ENCODE measurements at regions not wholly inside any gene's neighbourhood (a gene's known extent, or its start where the extent isn't known, plus 50 kb on each side); places are given as distances from the start of the nearest gene placed in this dataset.
"Not testable (repeated sequence)": the region's sequence is repeated elsewhere in the genome, so short reads cannot be mapped to it uniquely, and the experiment has no call there.

DNA sequence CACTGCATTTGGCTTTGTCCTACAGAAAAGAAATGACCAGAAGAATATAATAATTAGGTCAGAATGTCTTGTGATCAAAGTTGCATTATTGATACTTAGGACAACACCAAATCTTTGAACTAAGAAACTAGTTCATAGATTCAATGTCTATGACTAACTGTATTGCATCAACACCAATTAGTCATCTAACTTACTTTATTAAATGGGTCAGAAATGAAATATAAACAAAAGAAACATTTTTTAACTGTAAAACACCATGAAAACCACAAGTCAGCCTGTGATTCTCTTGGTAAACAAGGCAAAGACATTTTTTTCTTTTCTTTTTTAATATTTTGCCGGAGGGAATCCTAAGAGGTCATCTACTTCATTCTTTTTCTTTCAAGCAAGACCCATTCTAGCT, 114.1 kb upstream of the HDDC2 start:
- DNase-seq (ENCODE audit: low read depth): no peak
- no peak overlapping the region for H3K4me3 ChIP-seq (ENCODE audit: low read depth, low read length)

DNA sequence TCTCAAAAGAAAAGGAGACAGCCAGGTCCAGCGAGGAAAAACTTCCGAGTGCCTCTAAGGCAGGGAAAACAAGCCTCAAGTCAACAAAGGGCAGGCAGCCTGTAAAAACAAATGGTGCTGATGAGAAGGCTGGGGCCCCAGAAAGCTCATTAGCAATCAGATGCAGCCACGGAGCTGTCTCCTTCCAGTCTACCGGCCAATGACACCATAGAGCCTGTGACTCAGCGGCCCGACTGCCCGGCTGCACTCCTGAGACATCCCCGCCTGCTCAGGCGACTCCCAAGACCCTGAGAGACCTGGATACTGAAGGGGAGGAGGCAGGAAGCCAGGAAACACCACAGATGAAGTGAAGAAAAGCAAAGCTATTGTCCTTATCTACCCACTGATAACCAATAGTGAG, 120.1 kb upstream of the HDDC2 start:
- no peak overlapping the region for H3K4me3 ChIP-seq (ENCODE audit: low read depth, low read length)
- no peak for DNase-seq (ENCODE audit: low read depth)

DNA sequence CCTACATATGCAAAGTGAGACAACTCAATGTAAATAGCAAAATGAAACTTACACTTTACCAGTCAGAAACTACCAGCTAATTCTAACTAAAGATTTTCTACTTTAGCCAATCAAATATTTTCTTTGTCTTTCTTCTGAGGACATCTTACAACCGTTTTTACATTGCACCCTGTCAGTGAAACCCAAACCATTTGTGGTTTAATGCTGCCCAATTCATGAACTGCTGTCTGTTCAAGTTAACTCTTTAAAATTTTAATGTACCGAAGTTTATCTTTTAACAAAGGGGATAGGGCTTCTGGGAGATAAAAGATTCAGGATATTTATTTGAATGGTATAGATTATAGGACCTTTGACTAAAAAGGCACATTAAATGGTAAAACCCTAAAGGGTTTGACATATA, 121.3 kb upstream of the HDDC2 start:
- DNase-seq (ENCODE audit: low read depth): no peak
- no peak overlapping the region for H3K4me3 ChIP-seq (ENCODE audit: low read depth, low read length)

DNA sequence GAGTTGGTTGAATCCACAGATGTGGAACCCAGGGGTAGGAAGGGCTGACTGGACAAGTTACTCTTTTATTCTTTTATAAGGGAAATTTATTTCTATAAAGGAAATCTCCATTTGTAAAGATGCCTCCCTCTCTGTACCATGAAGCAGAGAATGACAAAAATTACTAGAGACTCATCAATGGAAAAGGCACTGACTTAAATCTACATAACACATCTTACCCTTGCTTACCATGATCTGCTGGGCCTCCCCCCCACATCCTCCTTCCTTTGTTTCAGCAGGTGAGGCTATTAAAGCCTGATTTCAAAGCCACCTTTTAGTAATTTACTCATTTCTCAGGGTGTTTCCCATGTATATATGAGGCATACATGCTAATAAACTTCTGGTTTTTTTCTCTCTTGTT, 130.2 kb upstream of the HDDC2 start:
- DNase-seq (ENCODE audit: low read depth): no peak
- H3K4me3 ChIP-seq (ENCODE audit: low read depth, low read length): no peak overlapping the region

DNA sequence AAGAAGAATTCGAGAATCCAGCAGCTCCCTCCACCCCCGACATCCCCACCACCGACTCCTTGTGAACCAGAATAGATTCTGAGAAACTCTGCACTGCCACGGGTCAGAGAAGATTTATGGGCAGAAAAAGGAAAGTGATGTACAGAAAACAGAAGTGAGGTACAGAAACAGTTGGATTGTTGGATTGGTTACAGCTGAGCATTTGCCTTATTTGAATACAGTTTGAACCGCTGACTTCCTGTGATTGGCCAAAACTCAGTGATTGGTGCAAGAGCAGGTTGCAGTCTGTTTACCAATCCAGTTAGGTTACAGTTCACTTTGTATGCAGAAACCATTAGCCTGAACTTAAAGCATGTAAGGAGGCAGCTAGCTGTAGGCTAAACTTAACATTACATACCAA, 131.2 kb upstream of the HDDC2 start:
- DNase-seq (ENCODE audit: low read depth): no peak

DNA sequence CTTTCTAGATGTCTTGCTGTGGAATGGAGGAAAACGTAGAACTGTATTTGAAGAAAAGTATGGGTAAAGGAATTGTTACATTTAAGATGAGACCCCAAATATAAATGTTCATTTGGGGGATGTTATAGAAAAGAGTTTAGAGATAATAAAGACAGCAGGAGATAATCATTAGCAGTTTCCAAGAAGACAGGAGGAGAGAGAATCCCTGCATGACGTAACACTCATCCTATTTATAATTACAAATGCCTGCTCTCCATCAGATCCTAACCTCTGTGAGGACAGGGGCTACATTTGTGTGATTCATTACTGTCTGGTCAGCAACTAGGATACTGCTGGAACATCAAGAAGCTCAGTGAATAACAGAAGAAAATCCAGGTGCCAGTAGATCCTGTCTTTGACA, 133.0 kb upstream of the HDDC2 start:
- no peak for DNase-seq (ENCODE audit: low read depth)
- no peak overlapping the region for H3K4me3 ChIP-seq (ENCODE audit: low read depth, low read length)

More for the DNA sequence above, 131.2 kb upstream of the HDDC2 start:
- H3K4me3 ChIP-seq (ENCODE audit: low read depth, low read length): no peak overlapping the region

DNA sequence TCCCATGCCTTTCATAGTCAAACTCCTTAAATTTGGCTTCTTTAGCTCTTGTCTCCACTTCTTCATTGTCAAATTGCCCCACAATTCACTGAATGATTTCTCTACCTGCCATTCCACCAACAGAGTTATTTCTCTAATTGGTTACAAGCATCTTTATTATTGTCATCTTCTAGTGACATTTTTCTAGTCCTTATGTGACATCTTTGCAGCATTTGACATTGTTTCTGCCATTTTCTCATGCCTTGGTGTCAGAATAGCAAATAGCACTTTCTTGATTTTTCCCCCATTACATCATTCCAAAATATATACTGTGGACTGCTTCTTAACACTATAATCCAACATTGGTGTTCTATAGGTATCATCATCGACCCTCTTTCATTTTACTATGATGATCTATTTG, 137.7 kb upstream of the HDDC2 start:
- no peak overlapping the region for H3K4me3 ChIP-seq (ENCODE audit: low read depth, low read length)
- DNase-seq (ENCODE audit: low read depth): no peak

DNA sequence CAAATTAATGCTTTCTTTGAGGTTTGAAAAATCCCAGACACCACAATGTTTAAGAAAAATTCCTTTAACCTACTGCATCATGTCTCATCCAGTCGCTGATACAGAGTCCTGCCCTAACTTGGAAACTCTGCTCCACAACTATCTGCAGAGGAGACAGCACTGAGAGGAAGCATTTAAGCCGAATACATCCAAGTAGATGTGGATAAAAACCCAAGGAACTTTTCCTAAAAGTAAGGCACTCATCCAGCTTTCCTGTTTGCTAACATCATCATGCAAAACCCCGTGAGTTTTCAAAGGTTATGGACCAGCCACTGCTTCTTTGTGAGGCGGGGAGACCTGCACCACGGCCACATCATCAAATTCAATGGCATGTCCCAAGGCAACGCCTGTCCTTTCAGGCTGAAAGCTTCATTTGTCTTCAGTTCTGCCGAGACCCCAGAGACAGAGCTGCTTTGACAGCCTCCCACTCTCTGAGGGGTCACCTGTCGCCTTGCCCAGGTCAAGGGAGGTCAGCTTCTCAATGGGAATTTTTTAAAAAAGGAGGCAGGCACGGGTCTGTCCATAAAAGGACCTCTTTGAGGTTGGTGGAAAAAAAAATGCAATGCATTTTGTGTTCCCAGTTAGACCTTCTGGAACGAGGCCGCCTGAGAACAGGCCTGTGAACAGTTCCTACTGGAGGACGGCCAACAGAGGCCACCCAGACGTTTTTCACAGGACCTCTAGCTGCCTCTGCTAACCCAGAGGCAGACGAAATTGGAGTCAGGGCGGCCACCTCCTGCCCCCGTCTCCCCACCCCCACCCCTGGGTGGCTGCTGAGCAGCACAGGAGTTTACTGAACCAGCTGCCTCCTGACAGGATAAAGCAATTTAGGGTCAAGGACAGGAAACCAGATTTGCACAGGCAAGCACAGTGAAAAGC, 142.5 kb upstream of the HDDC2 start:
- H3K4me3 ChIP-seq (ENCODE audit: low read depth, low read length): no peak overlapping the region
- DNase-seq (ENCODE audit: low read depth): no peak

DNA sequence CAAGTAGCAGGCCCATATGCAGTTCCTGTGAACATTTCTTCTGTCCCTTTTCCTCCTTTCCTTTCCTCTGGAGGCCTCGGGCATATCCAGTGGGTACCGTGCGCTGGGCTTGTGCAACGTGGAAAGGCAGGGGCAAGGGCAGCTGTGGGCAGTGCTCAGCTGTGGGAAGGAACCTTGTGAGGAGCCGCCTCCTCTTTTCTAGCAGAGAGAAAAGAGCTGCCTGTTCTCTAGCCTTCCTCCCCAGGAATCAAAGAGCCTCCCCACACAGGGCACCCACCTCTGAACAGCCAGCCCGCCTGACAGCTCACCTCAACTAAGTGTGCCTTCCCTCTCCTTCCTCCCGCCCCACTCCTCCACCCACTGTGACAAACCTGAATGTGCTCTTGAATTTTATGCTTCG, 143.3 kb upstream of the HDDC2 start:
- no peak overlapping the region for H3K4me3 ChIP-seq (ENCODE audit: low read depth, low read length)
- DNase-seq (ENCODE audit: low read depth): no peak

DNA sequence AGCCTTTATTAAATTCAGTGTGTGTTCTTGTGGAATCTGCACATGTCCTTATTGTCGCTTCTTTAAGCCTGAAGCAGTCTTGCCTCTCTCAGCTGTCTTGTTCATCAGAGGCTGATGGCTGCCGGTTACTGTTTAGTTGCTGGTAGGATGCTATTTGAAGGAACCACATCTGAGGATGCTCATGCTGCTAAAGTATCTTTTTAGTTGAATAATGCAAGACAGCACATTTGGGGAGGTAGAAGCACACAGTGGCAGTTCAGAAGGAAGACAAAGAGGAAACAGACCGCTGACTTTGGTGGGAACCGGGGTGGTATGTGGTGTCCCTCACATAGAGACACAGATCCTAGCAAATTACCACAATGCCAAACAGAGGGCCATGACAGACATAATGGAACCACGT, 144.2 kb upstream of the HDDC2 start:
- no peak for DNase-seq (ENCODE audit: low read depth)
- H3K4me3 ChIP-seq (ENCODE audit: low read depth, low read length): no peak overlapping the region

DNA sequence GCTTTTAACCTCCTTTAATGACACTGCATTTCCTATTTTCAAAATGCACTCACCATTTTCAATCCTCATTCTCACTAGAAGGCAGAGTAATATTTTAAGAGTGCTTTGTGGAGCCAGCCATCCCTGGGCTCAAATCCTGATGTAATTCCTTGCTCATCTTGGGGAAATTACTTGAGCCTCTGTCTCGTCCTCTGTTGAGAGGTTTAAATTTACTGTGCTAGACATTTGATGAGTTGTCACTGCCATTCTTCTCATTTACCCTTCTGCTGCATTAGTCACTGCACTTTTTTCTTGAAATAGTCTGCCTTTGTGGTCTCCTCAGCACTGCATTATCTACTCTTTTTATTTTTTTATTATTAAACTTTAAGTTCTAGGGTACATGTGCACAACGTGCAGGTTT, 150.0 kb upstream of the HDDC2 start:
- H3K4me3 ChIP-seq (ENCODE audit: low read depth, low read length): no peak overlapping the region
- DNase-seq (ENCODE audit: low read depth): no peak

DNA sequence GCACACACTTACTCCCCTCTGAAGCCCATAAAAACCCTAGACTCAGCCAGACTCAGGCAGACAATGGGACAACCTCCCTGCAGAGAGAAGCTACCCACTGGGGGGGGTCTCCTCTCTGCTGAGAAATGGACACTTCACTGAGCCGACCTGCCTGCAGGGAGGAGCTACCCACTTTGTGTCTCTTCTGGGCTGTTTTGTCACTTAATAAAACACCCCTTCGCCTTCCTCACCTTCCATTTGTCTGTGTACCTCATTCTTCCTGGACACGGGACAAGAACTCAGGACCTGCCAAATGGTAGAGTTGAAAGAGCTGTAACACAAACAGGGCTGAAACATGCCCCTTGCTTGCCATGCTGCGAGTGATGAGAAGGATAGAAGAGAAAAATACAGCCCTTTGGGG, 151.7 kb upstream of the HDDC2 start:
- no peak for DNase-seq (ENCODE audit: low read depth)
- no peak overlapping the region for H3K4me3 ChIP-seq (ENCODE audit: low read depth, low read length)

DNA sequence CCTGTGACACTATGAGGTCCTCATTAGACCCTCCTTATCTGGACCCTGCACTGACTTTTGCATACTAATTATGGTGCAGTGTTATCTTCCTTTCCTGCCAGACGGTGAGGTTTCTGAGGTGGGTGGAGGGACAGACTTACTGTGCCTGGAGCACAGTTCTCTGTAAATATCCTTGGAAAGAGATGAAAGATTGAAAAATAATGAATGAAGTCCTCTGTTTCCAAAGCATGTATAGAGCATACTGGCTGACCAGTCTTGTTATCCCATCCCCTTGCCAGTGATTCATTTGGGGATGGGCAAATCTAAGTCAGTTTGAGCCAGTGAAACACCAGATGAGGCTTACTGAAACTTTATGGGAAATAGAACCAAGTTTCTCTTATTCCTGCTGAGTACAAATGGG, 152.6 kb upstream of the HDDC2 start:
- no peak overlapping the region for H3K4me3 ChIP-seq (ENCODE audit: low read depth, low read length)
- no peak for DNase-seq (ENCODE audit: low read depth)

DNA sequence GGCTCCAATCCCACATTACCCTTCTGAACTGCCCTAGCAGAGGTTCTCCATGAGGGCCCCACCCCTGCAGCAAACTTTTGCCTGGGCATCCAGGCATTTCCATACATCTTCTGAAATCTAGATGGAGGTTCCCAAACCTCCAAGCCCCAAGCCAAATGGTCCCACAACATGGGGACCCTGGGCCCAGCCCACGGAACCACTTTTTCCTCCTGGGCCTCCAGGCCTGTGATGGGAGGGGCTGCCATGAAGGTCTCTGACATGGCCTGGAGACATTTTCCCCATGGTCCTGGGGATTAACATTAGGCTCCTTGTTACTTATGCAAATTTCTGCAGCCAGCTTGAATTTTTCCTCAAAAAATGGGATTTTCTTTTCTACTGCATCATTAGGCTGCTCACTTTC, 156.7 kb upstream of the HDDC2 start:
- H3K4me3 ChIP-seq (ENCODE audit: low read depth, low read length); DNase-seq (ENCODE audit: low read depth): not testable (repeated sequence)

DNA sequence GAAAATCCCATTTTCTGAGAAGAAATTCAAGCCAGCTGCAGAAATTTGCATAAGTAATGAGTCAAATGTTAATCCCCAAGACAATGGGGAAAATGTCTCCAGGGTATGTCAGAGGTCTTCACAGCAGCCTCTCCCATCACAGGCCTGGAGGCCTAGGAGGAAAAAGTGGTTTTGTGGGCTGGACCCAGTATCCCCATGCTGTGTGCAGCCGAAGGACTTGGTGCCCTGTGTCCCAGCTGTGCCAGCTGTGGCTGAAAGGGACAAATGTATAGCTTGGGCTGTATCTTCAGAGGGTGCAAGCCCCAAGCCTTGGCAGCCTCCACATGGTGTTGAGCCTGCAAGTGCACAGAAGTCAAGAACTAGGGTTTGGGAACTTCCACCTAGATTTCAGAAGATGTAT, 163.6 kb upstream of the HDDC2 start:
- DNase-seq (ENCODE audit: low read depth); H3K4me3 ChIP-seq (ENCODE audit: low read depth, low read length): not testable (repeated sequence)

DNA sequence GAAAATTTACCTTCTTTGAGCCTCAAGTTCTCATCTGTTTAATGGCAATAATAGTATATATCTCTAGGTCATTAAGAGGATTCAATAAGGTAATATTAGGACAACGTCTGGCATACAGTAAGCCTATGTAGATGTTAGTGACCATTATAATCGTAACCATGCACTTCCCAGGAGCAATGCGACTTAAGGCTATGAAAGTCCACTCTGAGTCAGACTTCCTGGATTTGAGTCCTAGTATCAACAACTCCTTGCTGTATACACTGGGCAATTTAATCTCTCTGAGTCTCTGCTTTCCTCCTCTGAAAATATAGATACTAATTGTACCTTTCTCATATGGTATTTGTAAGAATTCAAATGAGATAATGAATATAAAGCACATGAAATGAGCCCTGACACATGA, 168.1 kb upstream of the HDDC2 start:
- H3K4me3 ChIP-seq (ENCODE audit: low read depth, low read length): no peak overlapping the region
- no peak for DNase-seq (ENCODE audit: low read depth)

DNA sequence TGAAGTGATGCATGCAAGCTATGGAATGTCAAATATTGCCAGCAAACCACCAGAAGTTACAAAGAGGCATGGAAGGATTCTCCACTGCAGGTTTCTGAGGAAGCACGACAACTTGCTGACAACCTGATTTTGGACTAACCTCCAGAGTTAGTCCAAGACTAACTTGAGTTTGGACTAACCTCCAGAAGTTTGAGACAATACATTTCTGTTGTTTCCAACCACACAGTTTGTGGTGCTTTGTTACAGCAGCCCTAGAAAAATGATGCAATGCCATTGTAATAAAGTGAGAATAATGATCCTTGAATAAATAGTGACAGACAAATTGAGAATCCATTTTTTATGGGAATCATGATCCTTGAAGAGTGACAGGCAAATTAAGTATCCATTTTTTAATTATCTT, 169.9 kb upstream of the HDDC2 start:
- no peak overlapping the region for H3K4me3 ChIP-seq (ENCODE audit: low read depth, low read length)
- no peak for DNase-seq (ENCODE audit: low read depth)

DNA sequence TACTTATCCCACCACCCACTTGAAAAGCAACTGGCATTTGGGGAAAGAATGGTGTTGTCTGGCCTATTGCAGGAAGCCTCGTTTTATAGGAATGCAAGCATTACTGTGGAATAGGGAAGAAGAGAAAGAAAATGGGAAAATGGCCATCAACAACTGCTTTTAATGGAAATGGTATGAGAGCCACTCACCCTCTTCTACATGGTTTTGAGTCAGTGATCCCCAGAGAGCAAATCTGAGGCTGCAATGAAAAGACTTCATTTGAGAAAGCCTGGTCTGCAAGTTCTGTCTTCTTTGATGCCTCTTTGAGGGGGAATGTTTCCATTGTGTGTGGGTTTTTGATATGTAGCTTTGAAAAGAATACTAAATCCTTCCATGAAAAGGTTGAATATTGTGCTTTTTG, 172.3 kb upstream of the HDDC2 start:
- no peak for DNase-seq (ENCODE audit: low read depth)

DNA sequence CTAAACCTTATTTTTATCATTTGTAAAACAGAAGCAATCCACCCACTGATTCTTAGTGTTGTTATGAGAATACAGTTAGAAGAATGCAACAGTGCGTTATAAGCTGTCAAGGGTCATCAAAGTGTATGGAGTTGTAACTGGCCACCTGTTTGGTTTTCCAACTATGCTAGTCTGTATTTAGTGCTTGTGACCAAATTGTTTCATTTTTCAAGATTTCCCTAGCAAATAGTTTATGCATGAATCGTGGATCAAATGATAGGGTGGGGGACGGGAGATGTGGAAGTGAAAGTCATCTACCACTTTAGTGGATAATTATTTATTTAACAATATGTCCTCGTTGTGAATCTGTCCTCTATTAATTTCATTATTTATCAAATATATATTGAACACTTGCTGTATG, 175.4 kb upstream of the HDDC2 start:
- no peak for DNase-seq (ENCODE audit: low read depth)
- H3K4me3 ChIP-seq (ENCODE audit: low read depth, low read length): no peak overlapping the region

More for the DNA sequence above, 172.3 kb upstream of the HDDC2 start:
- H3K4me3 ChIP-seq (ENCODE audit: low read depth, low read length): no peak overlapping the region

DNA sequence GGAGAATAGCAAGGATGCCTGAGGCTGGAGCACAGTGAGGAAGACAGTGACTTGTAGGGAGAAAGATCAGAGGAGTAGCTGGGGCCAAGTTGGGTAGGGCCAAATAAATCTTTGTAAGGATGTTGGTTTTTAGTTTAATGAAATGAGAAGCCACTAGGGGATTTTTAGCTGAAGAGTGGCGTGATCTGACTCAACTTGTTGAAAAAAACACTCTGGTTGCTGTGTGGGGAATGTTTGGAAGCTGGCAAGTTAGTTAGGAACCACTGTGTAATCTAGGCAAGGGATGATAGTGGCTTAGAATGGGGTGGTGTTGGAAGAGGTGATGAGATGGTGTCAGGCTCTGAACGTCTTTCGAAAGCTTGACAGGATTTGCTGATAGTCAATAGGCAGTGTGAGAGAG, 176.1 kb upstream of the HDDC2 start:
- no peak overlapping the region for H3K4me3 ChIP-seq (ENCODE audit: low read depth, low read length)
- DNase-seq (ENCODE audit: low read depth): no peak

DNA sequence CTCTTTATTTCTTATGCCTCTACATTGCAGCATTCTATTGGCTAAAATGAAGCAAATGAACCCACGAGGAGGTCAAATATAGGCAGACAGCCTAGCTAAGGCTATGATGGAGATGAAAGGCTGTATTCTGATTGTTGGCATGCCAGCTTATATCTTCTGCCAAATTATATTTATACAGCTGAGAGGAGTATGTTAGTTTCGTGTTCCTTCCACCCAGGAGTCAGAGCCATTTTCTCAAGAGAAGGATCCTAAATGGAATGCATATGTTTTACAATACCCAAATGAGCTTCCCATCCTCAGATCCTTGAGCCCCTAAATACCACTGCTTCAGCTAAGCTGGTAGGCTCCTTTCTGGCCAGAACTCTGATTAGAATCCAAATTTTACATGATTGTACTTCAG, 178.4 kb upstream of the HDDC2 start:
- no peak for DNase-seq (ENCODE audit: low read depth)
- no peak overlapping the region for H3K4me3 ChIP-seq (ENCODE audit: low read depth, low read length)

DNA sequence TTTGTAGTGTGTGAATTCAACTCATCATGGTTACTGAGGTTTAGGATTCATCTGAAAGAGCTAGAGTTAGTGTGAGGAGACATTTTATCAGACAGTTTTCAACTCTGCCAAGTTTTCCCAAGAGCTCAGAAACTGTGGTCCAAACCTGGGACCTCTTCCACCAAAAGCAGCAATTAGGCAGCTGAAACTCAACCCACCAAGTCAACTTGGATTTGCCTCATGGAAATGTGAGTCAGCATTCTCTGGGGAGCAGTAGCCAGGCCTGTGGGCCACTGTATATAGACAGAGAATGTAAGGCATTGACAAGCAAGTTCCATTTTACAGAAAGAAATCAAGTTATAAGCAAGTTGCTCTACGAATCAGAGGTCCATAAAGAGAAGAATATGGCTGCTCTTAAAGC, 178.8 kb upstream of the HDDC2 start:
- DNase-seq (ENCODE audit: low read depth): no peak
- no peak overlapping the region for H3K4me3 ChIP-seq (ENCODE audit: low read depth, low read length)

All from skeletal muscle cell (primary cell).